ENCODE measurements at regions not wholly inside any gene's neighbourhood (a gene's known extent, or its start where the extent isn't known, plus 50 kb on each side); places are given as distances from the start of the nearest gene placed in this dataset.

GRCh38 chr22:49209452-49210195 lies 618.0 kb downstream of the BRD1 start:
- Histone ChIP-seq H4K20me1 (replicated peaks; ENCODE audit: insufficient read depth) (no peaks in the 10 kb centered on the region), H3K27ac (ENCODE audit: low read depth) (no peak overlapping the region), H3F3A (replicated peaks; ENCODE audit: low read depth) (no peaks in the 10 kb centered on the region), H2AFZ (no peak overlapping the region), H3K4me2 (no peak overlapping the region), H3K79me2 (replicated peaks; ENCODE audit: insufficient read depth) (no peaks in the 10 kb centered on the region), H3K27me3 (ENCODE audit: insufficient read depth) (no peaks in the 10 kb centered on the region), H3K36me3 (ENCODE audit: insufficient read depth) (no peaks in the 10 kb centered on the region), H3K4me3 (no peak overlapping the region), H3K4me1 (ENCODE audit: insufficient read depth) (no peaks in the 10 kb centered on the region), H3K9me2 (ENCODE audit: insufficient read depth) (no peaks in the 10 kb centered on the region)
- peak; percentile 23; the same call in 1 of the 3 replicates for ATAC-seq
- H3K27ac Mint-ChIP-seq: no peak overlapping the region
- no peaks in the 10 kb centered on the region for H3K36me3 Mint-ChIP-seq (ENCODE audit: low read depth)
- H3K4me1 Mint-ChIP-seq: no peaks in the 10 kb centered on the region
- no peak overlapping the region for H3K4me3 Mint-ChIP-seq
- no peak for DNase-seq (ENCODE audit: low spot score)
- TF ChIP-seq EZH2phosphoT487 (IDR thresholded peaks at IDR 0.05; ENCODE audit: unreplicated experiment) (no peak), STAT1 (IDR thresholded peaks at IDR 0.05; ENCODE audit: unreplicated experiment) (no peak), CREB1 (CRISPR knock-in tag; IDR thresholded peaks at IDR 0.05; ENCODE audit: low read depth) (no peak), ZNF331 (CRISPR knock-in tag; IDR thresholded peaks at IDR 0.05; ENCODE audit: low read depth) (no peak), ZNF114 (CRISPR knock-in tag; IDR thresholded peaks at IDR 0.05) (no peak), CTCF (conservative IDR thresholded peaks at IDR 0.05; ENCODE audit: low read depth in 2 of 2) (no peak), JUNB (IDR thresholded peaks at IDR 0.05; ENCODE audit: unreplicated experiment) (no peak), REST (IDR thresholded peaks at IDR 0.05; ENCODE audit: unreplicated experiment) (no peak), POLR2AphosphoS5 (IDR thresholded peaks at IDR 0.05; ENCODE audit: low read depth) (no peak), NANOG (IDR thresholded peaks at IDR 0.05; ENCODE audit: borderline replicate concordance) (no peak), EZH2 (IDR thresholded peaks at IDR 0.05; ENCODE audit: low read depth, unreplicated experiment) (no peak)
- TF ChIP-seq, protein P1, sequence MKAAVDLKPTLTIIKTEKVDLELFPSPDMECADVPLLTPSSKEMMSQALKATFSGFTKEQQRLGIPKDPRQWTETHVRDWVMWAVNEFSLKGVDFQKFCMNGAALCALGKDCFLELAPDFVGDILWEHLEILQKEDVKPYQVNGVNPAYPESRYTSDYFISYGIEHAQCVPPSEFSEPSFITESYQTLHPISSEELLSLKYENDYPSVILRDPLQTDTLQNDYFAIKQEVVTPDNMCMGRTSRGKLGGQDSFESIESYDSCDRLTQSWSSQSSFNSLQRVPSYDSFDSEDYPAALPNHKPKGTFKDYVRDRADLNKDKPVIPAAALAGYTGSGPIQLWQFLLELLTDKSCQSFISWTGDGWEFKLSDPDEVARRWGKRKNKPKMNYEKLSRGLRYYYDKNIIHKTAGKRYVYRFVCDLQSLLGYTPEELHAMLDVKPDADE (IDR thresholded peaks at IDR 0.05): no peak
- TF ChIP-seq, protein P2, sequence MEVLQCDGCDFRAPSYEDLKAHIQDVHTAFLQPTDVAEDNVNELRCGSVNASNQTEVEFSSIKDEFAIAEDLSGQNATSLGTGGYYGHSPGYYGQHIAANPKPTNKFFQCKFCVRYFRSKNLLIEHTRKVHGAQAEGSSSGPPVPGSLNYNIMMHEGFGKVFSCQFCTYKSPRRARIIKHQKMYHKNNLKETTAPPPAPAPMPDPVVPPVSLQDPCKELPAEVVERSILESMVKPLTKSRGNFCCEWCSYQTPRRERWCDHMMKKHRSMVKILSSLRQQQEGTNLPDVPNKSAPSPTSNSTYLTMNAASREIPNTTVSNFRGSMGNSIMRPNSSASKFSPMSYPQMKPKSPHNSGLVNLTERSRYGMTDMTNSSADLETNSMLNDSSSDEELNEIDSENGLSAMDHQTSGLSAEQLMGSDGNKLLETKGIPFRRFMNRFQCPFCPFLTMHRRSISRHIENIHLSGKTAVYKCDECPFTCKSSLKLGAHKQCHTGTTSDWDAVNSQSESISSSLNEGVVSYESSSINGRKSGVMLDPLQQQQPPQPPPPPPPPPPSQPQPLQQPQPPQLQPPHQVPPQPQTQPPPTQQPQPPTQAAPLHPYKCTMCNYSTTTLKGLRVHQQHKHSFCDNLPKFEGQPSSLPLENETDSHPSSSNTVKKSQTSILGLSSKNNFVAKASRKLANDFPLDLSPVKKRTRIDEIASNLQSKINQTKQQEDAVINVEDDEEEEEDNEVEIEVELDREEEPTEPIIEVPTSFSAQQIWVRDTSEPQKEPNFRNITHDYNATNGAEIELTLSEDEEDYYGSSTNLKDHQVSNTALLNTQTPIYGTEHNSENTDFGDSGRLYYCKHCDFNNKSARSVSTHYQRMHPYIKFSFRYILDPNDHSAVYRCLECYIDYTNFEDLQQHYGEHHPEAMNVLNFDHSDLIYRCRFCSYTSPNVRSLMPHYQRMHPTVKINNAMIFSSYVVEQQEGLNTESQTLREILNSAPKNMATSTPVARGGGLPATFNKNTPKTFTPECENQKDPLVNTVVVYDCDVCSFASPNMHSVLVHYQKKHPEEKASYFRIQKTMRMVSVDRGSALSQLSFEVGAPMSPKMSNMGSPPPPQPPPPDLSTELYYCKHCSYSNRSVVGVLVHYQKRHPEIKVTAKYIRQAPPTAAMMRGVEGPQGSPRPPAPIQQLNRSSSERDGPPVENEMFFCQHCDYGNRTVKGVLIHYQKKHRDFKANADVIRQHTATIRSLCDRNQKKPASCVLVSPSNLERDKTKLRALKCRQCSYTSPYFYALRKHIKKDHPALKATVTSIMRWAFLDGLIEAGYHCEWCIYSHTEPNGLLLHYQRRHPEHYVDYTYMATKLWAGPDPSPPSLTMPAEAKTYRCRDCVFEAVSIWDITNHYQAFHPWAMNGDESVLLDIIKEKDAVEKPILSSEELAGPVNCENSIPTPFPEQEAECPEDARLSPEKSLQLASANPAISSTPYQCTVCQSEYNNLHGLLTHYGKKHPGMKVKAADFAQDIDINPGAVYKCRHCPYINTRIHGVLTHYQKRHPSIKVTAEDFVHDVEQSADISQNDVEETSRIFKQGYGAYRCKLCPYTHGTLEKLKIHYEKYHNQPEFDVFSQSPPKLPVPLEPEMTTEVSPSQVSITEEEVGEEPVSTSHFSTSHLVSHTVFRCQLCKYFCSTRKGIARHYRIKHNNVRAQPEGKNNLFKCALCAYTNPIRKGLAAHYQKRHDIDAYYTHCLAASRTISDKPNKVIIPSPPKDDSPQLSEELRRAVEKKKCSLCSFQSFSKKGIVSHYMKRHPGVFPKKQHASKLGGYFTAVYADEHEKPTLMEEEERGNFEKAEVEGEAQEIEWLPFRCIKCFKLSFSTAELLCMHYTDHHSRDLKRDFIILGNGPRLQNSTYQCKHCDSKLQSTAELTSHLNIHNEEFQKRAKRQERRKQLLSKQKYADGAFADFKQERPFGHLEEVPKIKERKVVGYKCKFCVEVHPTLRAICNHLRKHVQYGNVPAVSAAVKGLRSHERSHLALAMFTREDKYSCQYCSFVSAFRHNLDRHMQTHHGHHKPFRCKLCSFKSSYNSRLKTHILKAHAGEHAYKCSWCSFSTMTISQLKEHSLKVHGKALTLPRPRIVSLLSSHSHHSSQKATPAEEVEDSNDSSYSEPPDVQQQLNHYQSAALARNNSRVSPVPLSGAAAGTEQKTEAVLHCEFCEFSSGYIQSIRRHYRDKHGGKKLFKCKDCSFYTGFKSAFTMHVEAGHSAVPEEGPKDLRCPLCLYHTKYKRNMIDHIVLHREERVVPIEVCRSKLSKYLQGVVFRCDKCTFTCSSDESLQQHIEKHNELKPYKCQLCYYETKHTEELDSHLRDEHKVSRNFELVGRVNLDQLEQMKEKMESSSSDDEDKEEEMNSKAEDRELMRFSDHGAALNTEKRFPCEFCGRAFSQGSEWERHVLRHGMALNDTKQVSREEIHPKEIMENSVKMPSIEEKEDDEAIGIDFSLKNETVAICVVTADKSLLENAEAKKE (CRISPR knock-in tag; IDR thresholded peaks at IDR 0.05): no peak
- no peaks in the 10 kb centered on the region; the same call in 1 of the 3 replicates for H3K9me3 Mint-ChIP-seq
- H3K27me3 Mint-ChIP-seq (ENCODE audit: insufficient read depth, low read depth, poor library complexity): peaks cover 6% of the 10 kb centered on the region

Measured in GM23338 (cell line).